Thoracic aorta (tissue), 2 donors: ENCODE measurements at regions not wholly inside any gene's neighbourhood (a gene's known extent, or its start where the extent isn't known, plus 50 kb on each side); places are given as distances from the start of the nearest gene placed in this dataset.

Experiments used
- ATAC-seq: fragments of 150-250 bp; one replicate; pipeline ENCODE4 v1.8.0; 2017; ENCODE audit warnings: low read depth; ENCODE audit not compliant: insufficient number of reproducible peaks, low FRiP score
- DNase-seq: peaks from one replicate; pipeline ENCODE4 v3.0.0-alpha.2; 2020; ENCODE audit warnings: low spot score
- H3K27ac ChIP-seq, 2 donors: fragments of 200-600 bp; sonication (generic); 1 replicate in 1 of 2; 2 replicates in 1 of 2; pipeline ENCODE4 v1.5.1; 2016; ENCODE audit warnings: mild to moderate bottlenecking in 2 of 2, moderate library complexity in 2 of 2
- H3K27me3 ChIP-seq: fragments of 200-600 bp; sonication (generic); replicated peaks from 2 replicates; pipeline ENCODE4 v1.6.0; 2016; ENCODE audit warnings: mild to moderate bottlenecking; ENCODE audit not compliant: insufficient read depth
- H3K36me3 ChIP-seq: fragments of 200-600 bp; sonication (generic); one replicate; pipeline ENCODE4 v1.5.1; 2016
- H3K4me1 ChIP-seq, 2 donors: fragments of 200-600 bp; sonication (generic); 1 replicate in 1 of 2; 2 replicates in 1 of 2; pipeline versions ENCODE4 v1.5.1 to v1.6.0; 2016; ENCODE audit warnings: low read depth in 2 of 2, mild to moderate bottlenecking in 1 of 2; ENCODE audit not compliant: control insufficient read depth in 1 of 2
- H3K4me3 ChIP-seq: fragments of 200-600 bp; sonication (generic); 2 replicates; pipeline ENCODE4 v1.5.1; 2016; ENCODE audit warnings: mild to moderate bottlenecking
- H3K9me3 ChIP-seq: fragments of 200-600 bp; sonication (generic); 2 replicates; pipeline ENCODE4 v1.5.1; 2016
- TF ChIP-seq, protein P1 (sequence below): fragments of 200-600 bp; sonication (generic); IDR thresholded peaks from one replicate; pipeline ENCODE4 v1.5.1; 2019; ENCODE audit warnings: antibody characterized with exemption

DNA sequence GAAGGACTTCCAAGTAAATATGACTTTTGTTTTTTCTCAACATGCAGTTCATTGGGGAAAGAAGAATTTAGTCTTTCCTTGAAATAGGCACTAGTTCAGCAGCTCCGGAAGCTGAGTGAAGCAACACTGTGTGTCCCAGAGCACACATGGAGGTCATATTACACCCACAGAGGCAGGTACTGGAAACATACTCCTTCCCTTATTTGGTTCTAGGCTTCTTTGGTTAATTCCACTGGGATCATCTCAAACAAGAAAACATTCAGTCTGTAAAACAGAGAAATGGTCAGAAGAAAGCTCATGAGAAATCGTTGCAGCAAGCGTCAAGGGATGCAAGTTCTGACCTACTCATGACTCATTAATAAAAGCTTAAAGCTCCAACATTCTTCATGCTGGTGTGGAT is 175.1 kb upstream of the PCSK5 start:
- DNase-seq (no peak), ATAC-seq (no peak)
- H3K27ac ChIP-seq = peak overlapping the region in 1 of 2 donors; percentile 35
- H3K27me3 ChIP-seq = no peaks in the 10 kb centered on the region
- H3K36me3 ChIP-seq = no peaks in the 10 kb centered on the region
- H3K9me3 ChIP-seq = no peaks in the 10 kb centered on the region
- peaks cover 3 to 46% of the 10 kb centered on the region in 2 donors for H3K4me1 ChIP-seq
- H3K4me3 ChIP-seq = no peak overlapping the region
- TF ChIP-seq, protein P1, sequence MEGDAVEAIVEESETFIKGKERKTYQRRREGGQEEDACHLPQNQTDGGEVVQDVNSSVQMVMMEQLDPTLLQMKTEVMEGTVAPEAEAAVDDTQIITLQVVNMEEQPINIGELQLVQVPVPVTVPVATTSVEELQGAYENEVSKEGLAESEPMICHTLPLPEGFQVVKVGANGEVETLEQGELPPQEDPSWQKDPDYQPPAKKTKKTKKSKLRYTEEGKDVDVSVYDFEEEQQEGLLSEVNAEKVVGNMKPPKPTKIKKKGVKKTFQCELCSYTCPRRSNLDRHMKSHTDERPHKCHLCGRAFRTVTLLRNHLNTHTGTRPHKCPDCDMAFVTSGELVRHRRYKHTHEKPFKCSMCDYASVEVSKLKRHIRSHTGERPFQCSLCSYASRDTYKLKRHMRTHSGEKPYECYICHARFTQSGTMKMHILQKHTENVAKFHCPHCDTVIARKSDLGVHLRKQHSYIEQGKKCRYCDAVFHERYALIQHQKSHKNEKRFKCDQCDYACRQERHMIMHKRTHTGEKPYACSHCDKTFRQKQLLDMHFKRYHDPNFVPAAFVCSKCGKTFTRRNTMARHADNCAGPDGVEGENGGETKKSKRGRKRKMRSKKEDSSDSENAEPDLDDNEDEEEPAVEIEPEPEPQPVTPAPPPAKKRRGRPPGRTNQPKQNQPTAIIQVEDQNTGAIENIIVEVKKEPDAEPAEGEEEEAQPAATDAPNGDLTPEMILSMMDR = no peak

- Histone ChIP-seq H3K27ac (no peak overlapping the region), H3K4me3 (no peak overlapping the region), H3K9me3 (no peaks in the 10 kb centered on the region), H3K4me1 (peaks cover 3 to 39% of the 10 kb centered on the region in 2 donors), H3K36me3 (no peaks in the 10 kb centered on the region), H3K27me3 (no peaks in the 10 kb centered on the region)
- ATAC-seq (no peak), DNase-seq (no peak)
- TF ChIP-seq, protein P1 = no peak
Measured at GRCh38 chr9:75718677-75719076, 171.8 kb upstream of the PCSK5 start.

- Histone ChIP-seq H3K27me3 (no peaks in the 10 kb centered on the region), H3K4me3 (no peak overlapping the region), H3K36me3 (no peaks in the 10 kb centered on the region), H3K27ac (no peak overlapping the region), H3K4me1 (peaks cover 4 to 23% of the 10 kb centered on the region in 2 donors), H3K9me3 (no peaks in the 10 kb centered on the region)
- TF ChIP-seq, protein P1 = no peak
- DNase-seq = no peak
- ATAC-seq = no peak
Measured at GRCh38 chr9:75728391-75728790, 162.1 kb upstream of the PCSK5 start.

DNA sequence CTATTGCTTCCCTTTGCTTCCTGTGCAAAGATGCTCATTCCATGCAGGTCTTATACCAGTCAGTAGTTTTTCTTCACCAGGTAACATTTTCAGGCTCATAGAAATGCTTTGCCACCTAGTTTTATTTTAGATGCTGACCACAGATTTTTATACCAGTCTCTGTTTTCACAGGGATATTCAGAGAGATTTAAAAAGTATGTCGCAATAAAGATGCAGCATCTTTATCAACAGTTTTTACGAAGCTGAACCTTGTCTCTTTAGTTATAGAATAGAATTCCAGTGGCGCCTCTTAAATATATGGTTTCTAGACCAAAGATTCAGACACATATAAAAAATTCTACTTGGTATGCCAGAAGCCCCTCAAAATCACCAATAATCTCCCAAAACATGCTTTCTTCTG is 155.7 kb upstream of the PCSK5 start:
- TF ChIP-seq, protein P1 = no peak
- DNase-seq = no peak
- ATAC-seq = no peak
- Histone ChIP-seq H3K9me3 (no peaks in the 10 kb centered on the region), H3K36me3 (no peaks in the 10 kb centered on the region), H3K4me1 (peaks cover 0 to 3% of the 10 kb centered on the region in 2 donors), H3K4me3 (no peak overlapping the region), H3K27me3 (no peaks in the 10 kb centered on the region), H3K27ac (no peak overlapping the region)

DNA sequence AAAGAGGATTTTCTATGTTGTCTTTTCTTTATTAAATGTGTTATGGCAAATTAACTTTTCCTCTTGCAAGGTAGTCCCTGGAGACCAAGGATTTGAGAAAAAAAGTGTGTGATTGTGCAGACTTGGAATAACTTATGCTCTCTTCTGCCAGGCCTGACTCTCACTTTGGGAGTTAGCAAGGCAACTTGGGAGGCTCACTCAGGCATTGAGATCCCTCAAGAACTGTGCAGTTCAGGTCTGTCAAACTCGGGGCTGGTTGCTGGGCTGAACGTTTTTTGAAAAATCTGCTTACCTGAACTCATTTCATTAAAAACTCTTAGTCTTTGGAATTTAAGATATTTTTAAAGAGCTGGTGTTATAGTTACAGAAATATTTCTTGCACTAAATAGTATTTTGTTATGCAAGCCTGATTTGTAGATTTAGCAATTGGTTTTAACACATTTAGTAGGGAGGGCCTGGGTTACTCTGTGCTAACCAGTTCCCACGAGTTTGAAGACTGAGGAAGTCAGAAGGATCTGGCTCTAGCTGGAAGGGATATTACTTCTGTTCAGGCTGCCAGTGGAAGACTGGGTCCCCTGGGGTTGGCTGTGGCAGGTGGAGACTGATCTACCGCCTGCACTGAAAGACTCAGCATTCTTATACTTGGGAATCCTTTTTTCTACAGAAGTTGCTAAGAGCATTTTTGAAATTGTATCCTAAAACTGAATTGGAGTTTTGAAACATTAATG is 150.4 kb upstream of the PCSK5 start:
- ATAC-seq (no peak), DNase-seq (no peak)
- peaks cover 0 to 9% of the 10 kb centered on the region in 2 donors for H3K4me1 ChIP-seq
- H3K4me3 ChIP-seq = no peak overlapping the region
- no peaks in the 10 kb centered on the region for H3K36me3 ChIP-seq
- no peaks in the 10 kb centered on the region for H3K9me3 ChIP-seq
- H3K27me3 ChIP-seq = no peaks in the 10 kb centered on the region
- no peak overlapping the region for H3K27ac ChIP-seq
- TF ChIP-seq, protein P1 = no peak
